ENCODE measurements at regions not wholly inside any gene's neighbourhood (a gene's known extent, or its start where the extent isn't known, plus 50 kb on each side); places are given as distances from the start of the nearest gene placed in this dataset.

DNA sequence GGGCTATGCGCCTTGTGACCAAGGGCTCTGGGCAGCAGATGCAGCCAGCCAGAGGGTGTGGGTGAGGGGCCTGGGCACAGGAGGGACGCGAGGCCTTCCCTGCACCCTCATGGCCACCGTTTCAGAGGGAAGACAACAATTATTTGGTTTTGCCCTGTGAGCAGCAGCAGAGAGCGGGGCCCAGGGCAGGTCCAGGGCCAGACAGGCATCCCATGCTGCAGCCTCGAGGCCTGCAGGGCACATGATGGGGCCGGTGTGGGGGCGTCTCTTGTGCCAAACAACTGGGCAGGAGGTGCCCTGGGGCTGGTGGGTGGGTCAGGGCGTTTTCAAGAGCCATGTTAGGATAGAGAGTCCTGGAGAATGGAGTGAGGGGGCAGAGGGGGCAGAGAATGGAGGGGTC is 79.4 kb downstream of the SCGB2B2 start:
- DNase-seq = no peak
- POLR2A ChIA-PET = no interaction called here
- 89% methylated on average over 9 of the region's 9 CpGs for WGBS (ENCODE audit: insufficient coverage)

GRCh38 chr19:34596989-34597388 is 80.0 kb downstream of the SCGB2B2 start:
- H3K36me3 ChIP-seq (ENCODE audit: control insufficient read depth in 4 of 4, insufficient read depth in 4 of 4, low read length in 3 of 4) = no peaks in the 10 kb centered on the region
- H3K9me3 ChIP-seq (ENCODE audit: control extremely low read depth in 1 of 5, control insufficient read depth in 4 of 5, insufficient read depth in 2 of 5, low read depth in 1 of 5, low read length in 4 of 5) = peaks cover 0 to 12% (median 4%) of the 10 kb centered on the region in 5 experiments

More for the DNA sequence above, 79.4 kb downstream of the SCGB2B2 start:
- H3K9me3 ChIP-seq (ENCODE audit: control extremely low read depth in 1 of 5, control insufficient read depth in 4 of 5, insufficient read depth in 2 of 5, low read depth in 1 of 5, low read length in 4 of 5) = peaks cover 0 to 7% (median 4%) of the 10 kb centered on the region in 5 experiments
- H3K36me3 ChIP-seq (ENCODE audit: control insufficient read depth in 4 of 4, insufficient read depth in 4 of 4, low read length in 3 of 4) = no peaks in the 10 kb centered on the region
- H3K4me3 ChIP-seq (ENCODE audit: control insufficient read depth in 1 of 7, extremely low read depth in 1 of 7, insufficient read depth in 4 of 7, low read depth in 2 of 7, low read length in 6 of 7) = no peak overlapping the region
- no peaks in the 10 kb centered on the region for H3K27me3 ChIP-seq (replicated peaks in 2 of 5; ENCODE audit: control insufficient read depth in 4 of 5, insufficient read depth in 5 of 5, low read length in 4 of 5)
- CTCF ChIA-PET = no interaction called here
- no peak overlapping the region for H3K27ac ChIP-seq (ENCODE audit: insufficient read depth in 1 of 2, low read depth in 1 of 2, low read length in 2 of 2, poor library complexity in 1 of 2, severe bottlenecking in 2 of 2)
- no peaks in the 10 kb centered on the region for H3K4me1 ChIP-seq (ENCODE audit: control extremely low read depth in 1 of 4, control insufficient read depth in 4 of 4, insufficient read depth in 4 of 4, low read length in 3 of 4)

DNA sequence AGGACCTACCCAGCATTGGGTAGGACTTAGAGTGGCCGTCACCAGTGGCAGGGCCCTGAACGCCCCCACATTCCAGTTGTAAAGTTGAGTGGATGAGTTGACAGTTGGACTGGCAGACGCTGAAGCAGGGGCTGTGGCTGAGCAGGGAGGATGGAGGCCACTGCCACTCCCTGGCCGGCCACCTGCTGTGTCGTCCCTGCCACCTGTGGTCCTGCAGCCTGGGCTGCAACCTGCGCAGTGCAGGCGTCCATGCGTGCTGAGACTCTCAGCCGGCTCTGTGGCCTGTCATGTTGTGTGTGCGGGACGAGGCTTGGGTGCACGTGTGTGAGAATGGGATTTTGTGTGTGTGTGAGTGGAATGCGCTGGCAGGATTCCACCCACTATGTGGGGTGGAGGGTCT is 80.8 kb downstream of the SCGB2B2 start:
- no peaks in the 10 kb centered on the region for H3K27me3 ChIP-seq (replicated peaks in 2 of 5; ENCODE audit: control insufficient read depth in 4 of 5, insufficient read depth in 5 of 5, low read length in 4 of 5)
- DNase-seq = no peak
- no peak overlapping the region for H3K27ac ChIP-seq (ENCODE audit: insufficient read depth in 1 of 2, low read depth in 1 of 2, low read length in 2 of 2, poor library complexity in 1 of 2, severe bottlenecking in 2 of 2)
- H3K4me1 ChIP-seq (ENCODE audit: control extremely low read depth in 1 of 4, control insufficient read depth in 4 of 4, insufficient read depth in 4 of 4, low read length in 3 of 4) = no peaks in the 10 kb centered on the region
- CTCF ChIA-PET = no interaction called here
- WGBS (ENCODE audit: insufficient coverage) = 93% methylated on average over 10 of the region's 13 CpGs
- POLR2A ChIA-PET = no interaction called here
- H3K9me3 ChIP-seq (ENCODE audit: control extremely low read depth in 1 of 5, control insufficient read depth in 4 of 5, insufficient read depth in 2 of 5, low read depth in 1 of 5, low read length in 4 of 5) = peaks cover 0 to 16% (median 4%) of the 10 kb centered on the region in 5 experiments
- no peak overlapping the region for H3K4me3 ChIP-seq (ENCODE audit: control insufficient read depth in 1 of 7, extremely low read depth in 1 of 7, insufficient read depth in 4 of 7, low read depth in 2 of 7, low read length in 6 of 7)
- no peaks in the 10 kb centered on the region for H3K36me3 ChIP-seq (ENCODE audit: control insufficient read depth in 4 of 4, insufficient read depth in 4 of 4, low read length in 3 of 4)

More at GRCh38 chr19:34596989-34597388, 80.0 kb downstream of the SCGB2B2 start:
- Histone ChIP-seq H3K4me3 (ENCODE audit: control insufficient read depth in 1 of 7, extremely low read depth in 1 of 7, insufficient read depth in 4 of 7, low read depth in 2 of 7, low read length in 6 of 7) (no peak overlapping the region), H3K4me1 (ENCODE audit: control extremely low read depth in 1 of 4, control insufficient read depth in 4 of 4, insufficient read depth in 4 of 4, low read length in 3 of 4) (no peaks in the 10 kb centered on the region), H3K27me3 (replicated peaks in 2 of 5; ENCODE audit: control insufficient read depth in 4 of 5, insufficient read depth in 5 of 5, low read length in 4 of 5) (no peaks in the 10 kb centered on the region), H3K27ac (ENCODE audit: insufficient read depth in 1 of 2, low read depth in 1 of 2, low read length in 2 of 2, poor library complexity in 1 of 2, severe bottlenecking in 2 of 2) (no peak overlapping the region)
- CTCF ChIA-PET = no interaction called here
- DNase-seq = no peak
- POLR2A ChIA-PET = no interaction called here
- no CpG with 5 or more reads among the region's 1 CpG for WGBS (ENCODE audit: insufficient coverage)

DNA sequence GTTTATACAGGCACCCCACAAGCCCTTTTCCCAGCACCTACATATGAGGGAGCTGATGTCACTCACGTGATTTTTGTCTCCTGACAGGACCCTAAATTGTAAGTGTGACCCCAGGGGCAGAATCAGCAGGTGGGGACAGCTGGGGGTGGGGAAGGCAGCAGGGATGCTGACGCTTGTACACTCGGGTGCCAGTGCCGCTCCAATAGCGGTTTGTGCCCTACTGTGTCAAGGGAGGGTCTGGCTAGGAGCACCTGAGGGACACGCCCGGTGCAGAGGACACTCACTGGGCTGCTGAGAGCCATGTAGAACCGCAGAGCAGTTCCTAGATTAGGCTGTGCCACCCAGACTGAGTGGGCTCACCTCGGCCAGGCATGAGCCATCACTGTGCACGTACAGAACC is 81.3 kb downstream of the SCGB2B2 start:
- ChIA-PET POLR2A (no interaction called here), CTCF (no interaction called here)
- WGBS (ENCODE audit: insufficient coverage) = 95% methylated on average over 10 of the region's 10 CpGs
- Histone ChIP-seq H3K4me1 (ENCODE audit: control extremely low read depth in 1 of 4, control insufficient read depth in 4 of 4, insufficient read depth in 4 of 4, low read length in 3 of 4) (no peaks in the 10 kb centered on the region), H3K36me3 (ENCODE audit: control insufficient read depth in 4 of 4, insufficient read depth in 4 of 4, low read length in 3 of 4) (no peaks in the 10 kb centered on the region), H3K27me3 (replicated peaks in 2 of 5; ENCODE audit: control insufficient read depth in 4 of 5, insufficient read depth in 5 of 5, low read length in 4 of 5) (no peaks in the 10 kb centered on the region), H3K9me3 (ENCODE audit: control extremely low read depth in 1 of 5, control insufficient read depth in 4 of 5, insufficient read depth in 2 of 5, low read depth in 1 of 5, low read length in 4 of 5) (peaks cover 0 to 16% (median 4%) of the 10 kb centered on the region in 5 experiments), H3K27ac (ENCODE audit: insufficient read depth in 1 of 2, low read depth in 1 of 2, low read length in 2 of 2, poor library complexity in 1 of 2, severe bottlenecking in 2 of 2) (no peak overlapping the region), H3K4me3 (ENCODE audit: control insufficient read depth in 1 of 7, extremely low read depth in 1 of 7, insufficient read depth in 4 of 7, low read depth in 2 of 7, low read length in 6 of 7) (no peak overlapping the region)
- no peak for DNase-seq

- ChIA-PET CTCF (no interaction called here), POLR2A (no interaction called here)
- H3K4me3 ChIP-seq (ENCODE audit: control insufficient read depth in 1 of 7, extremely low read depth in 1 of 7, insufficient read depth in 4 of 7, low read depth in 2 of 7, low read length in 6 of 7) = no peak overlapping the region
- no peaks in the 10 kb centered on the region for H3K4me1 ChIP-seq (ENCODE audit: control extremely low read depth in 1 of 4, control insufficient read depth in 4 of 4, insufficient read depth in 4 of 4, low read length in 3 of 4)
- WGBS (ENCODE audit: insufficient coverage) = 100% methylated on average over 2 of the region's 3 CpGs
- H3K27me3 ChIP-seq (replicated peaks in 2 of 5; ENCODE audit: control insufficient read depth in 4 of 5, insufficient read depth in 5 of 5, low read length in 4 of 5) = no peaks in the 10 kb centered on the region
- peaks cover 0 to 30% (median 8%) of the 10 kb centered on the region in 5 experiments for H3K9me3 ChIP-seq (ENCODE audit: control extremely low read depth in 1 of 5, control insufficient read depth in 4 of 5, insufficient read depth in 2 of 5, low read depth in 1 of 5, low read length in 4 of 5)
- H3K27ac ChIP-seq (ENCODE audit: insufficient read depth in 1 of 2, low read depth in 1 of 2, low read length in 2 of 2, poor library complexity in 1 of 2, severe bottlenecking in 2 of 2) = no peak overlapping the region
- no peaks in the 10 kb centered on the region for H3K36me3 ChIP-seq (ENCODE audit: control insufficient read depth in 4 of 4, insufficient read depth in 4 of 4, low read length in 3 of 4)
- DNase-seq = no peak
Observed at GRCh38 chr19:34590228-34590627, 86.7 kb downstream of the SCGB2B2 start.

GRCh38 chr19:34589730-34590129 is 87.2 kb downstream of the SCGB2B2 start:
- Histone ChIP-seq H3K9me3 (ENCODE audit: control extremely low read depth in 1 of 5, control insufficient read depth in 4 of 5, insufficient read depth in 2 of 5, low read depth in 1 of 5, low read length in 4 of 5) (peaks cover 0 to 30% (median 8%) of the 10 kb centered on the region in 5 experiments), H3K4me3 (ENCODE audit: control insufficient read depth in 1 of 7, extremely low read depth in 1 of 7, insufficient read depth in 4 of 7, low read depth in 2 of 7, low read length in 6 of 7) (no peak overlapping the region), H3K4me1 (ENCODE audit: control extremely low read depth in 1 of 4, control insufficient read depth in 4 of 4, insufficient read depth in 4 of 4, low read length in 3 of 4) (no peaks in the 10 kb centered on the region), H3K27me3 (replicated peaks in 2 of 5; ENCODE audit: control insufficient read depth in 4 of 5, insufficient read depth in 5 of 5, low read length in 4 of 5) (no peaks in the 10 kb centered on the region), H3K27ac (ENCODE audit: insufficient read depth in 1 of 2, low read depth in 1 of 2, low read length in 2 of 2, poor library complexity in 1 of 2, severe bottlenecking in 2 of 2) (no peak overlapping the region), H3K36me3 (ENCODE audit: control insufficient read depth in 4 of 4, insufficient read depth in 4 of 4, low read length in 3 of 4) (no peaks in the 10 kb centered on the region)
- CTCF ChIA-PET = no interaction called here
- POLR2A ChIA-PET = no interaction called here
- no peak for DNase-seq
- 97% methylated on average over 2 of the region's 2 CpGs for WGBS (ENCODE audit: insufficient coverage)

- 95% methylated on average over 2 of the region's 2 CpGs for WGBS (ENCODE audit: insufficient coverage)
- no peaks in the 10 kb centered on the region for H3K27me3 ChIP-seq (replicated peaks in 2 of 5; ENCODE audit: control insufficient read depth in 4 of 5, insufficient read depth in 5 of 5, low read length in 4 of 5)
- POLR2A ChIA-PET = no interaction called here
- H3K36me3 ChIP-seq (ENCODE audit: control insufficient read depth in 4 of 4, insufficient read depth in 4 of 4, low read length in 3 of 4) = no peaks in the 10 kb centered on the region
- H3K27ac ChIP-seq (ENCODE audit: insufficient read depth in 1 of 2, low read depth in 1 of 2, low read length in 2 of 2, poor library complexity in 1 of 2, severe bottlenecking in 2 of 2) = no peak overlapping the region
- no peak overlapping the region for H3K4me3 ChIP-seq (ENCODE audit: control insufficient read depth in 1 of 7, extremely low read depth in 1 of 7, insufficient read depth in 4 of 7, low read depth in 2 of 7, low read length in 6 of 7)
- no peaks in the 10 kb centered on the region for H3K4me1 ChIP-seq (ENCODE audit: control extremely low read depth in 1 of 4, control insufficient read depth in 4 of 4, insufficient read depth in 4 of 4, low read length in 3 of 4)
- no peak for DNase-seq
- H3K9me3 ChIP-seq (ENCODE audit: control extremely low read depth in 1 of 5, control insufficient read depth in 4 of 5, insufficient read depth in 2 of 5, low read depth in 1 of 5, low read length in 4 of 5) = peaks cover 0 to 34% (median 5%) of the 10 kb centered on the region in 5 experiments
- CTCF ChIA-PET = no interaction called here
Observed at GRCh38 chr19:34588846-34589245, 88.1 kb downstream of the SCGB2B2 start.
